Stimulated activated CD8-positive, alpha-beta memory T cell treated with anti-CD3 and anti-CD28 coated beads, Interleukin-4, amount 100 ng/mL, for 24 hours (primary cell): ENCODE measurements at regions not wholly inside any gene's neighbourhood (a gene's known extent, or its start where the extent isn't known, plus 50 kb on each side); places are given as distances from the start of the nearest gene placed in this dataset.
"Not testable (repeated sequence)": the region's sequence is repeated elsewhere in the genome, so short reads cannot be mapped to it uniquely, and the experiment has no call there.

ENCODE experiments used
- DNase-seq: peaks from one replicate; pipeline ENCODE4 v3.0.0-alpha.2; 2020; ENCODE audit warnings: low read depth

- DNase-seq: no peak
Measured at GRCh38 chr5:165000479-165001190, 1495.2 kb downstream of the MAT2B start.

- no peak for DNase-seq
Measured at GRCh38 chr5:165003283-165003682, 1497.9 kb downstream of the MAT2B start.

- no peak for DNase-seq
Measured at GRCh38 chr5:165004175-165004574, 1498.8 kb downstream of the MAT2B start.

- no peak for DNase-seq
Measured at GRCh38 chr5:165014439-165014838, 1509.0 kb downstream of the MAT2B start.

GRCh38 chr5:165015126-165015525, 1509.7 kb downstream of the MAT2B start:
- no peak for DNase-seq

GRCh38 chr5:165015547-165015946, 1510.1 kb downstream of the MAT2B start:
- no peak for DNase-seq

GRCh38 chr5:165026971-165027370, 1521.6 kb downstream of the MAT2B start:
- no peak for DNase-seq

- DNase-seq: no peak
Measured at GRCh38 chr5:165028356-165028755, 1522.9 kb downstream of the MAT2B start.

- DNase-seq: no peak
Measured at GRCh38 chr5:165029099-165029870, 1523.9 kb downstream of the MAT2B start.

GRCh38 chr5:165030971-165031370, 1525.6 kb downstream of the MAT2B start:
- no peak for DNase-seq

GRCh38 chr5:165031371-165031770, 1526.0 kb downstream of the MAT2B start:
- no peak for DNase-seq

GRCh38 chr5:165035520-165035919, 1530.1 kb downstream of the MAT2B start:
- DNase-seq: no peak

GRCh38 chr5:165039748-165040147, 1534.3 kb downstream of the MAT2B start:
- no peak for DNase-seq

GRCh38 chr5:165045941-165046340, 1540.5 kb downstream of the MAT2B start:
- not testable (repeated sequence) for DNase-seq

- no peak for DNase-seq
Measured at GRCh38 chr5:165055476-165055875, 1550.1 kb downstream of the MAT2B start.

GRCh38 chr5:165057145-165057544, 1551.7 kb downstream of the MAT2B start:
- DNase-seq: no peak

GRCh38 chr5:165066751-165067385, 1561.4 kb downstream of the MAT2B start:
- DNase-seq: no peak

- no peak for DNase-seq
Measured at GRCh38 chr5:165076686-165077085, 1571.3 kb downstream of the MAT2B start.

- no peak for DNase-seq
Measured at GRCh38 chr5:165079389-165079788, 1574.0 kb downstream of the MAT2B start.

GRCh38 chr5:165083394-165083793, 1578.0 kb downstream of the MAT2B start:
- DNase-seq: no peak

- no peak for DNase-seq
Measured at GRCh38 chr5:165086465-165086864, 1581.0 kb downstream of the MAT2B start.

- no peak for DNase-seq
Measured at GRCh38 chr5:165094782-165095181, 1589.4 kb downstream of the MAT2B start.

- no peak for DNase-seq
Measured at GRCh38 chr5:165101709-165102108, 1596.3 kb downstream of the MAT2B start.
